ENCODE measurements at regions not wholly inside any gene's neighbourhood (a gene's known extent, or its start where the extent isn't known, plus 50 kb on each side); places are given as distances from the start of the nearest gene placed in this dataset.

DNA sequence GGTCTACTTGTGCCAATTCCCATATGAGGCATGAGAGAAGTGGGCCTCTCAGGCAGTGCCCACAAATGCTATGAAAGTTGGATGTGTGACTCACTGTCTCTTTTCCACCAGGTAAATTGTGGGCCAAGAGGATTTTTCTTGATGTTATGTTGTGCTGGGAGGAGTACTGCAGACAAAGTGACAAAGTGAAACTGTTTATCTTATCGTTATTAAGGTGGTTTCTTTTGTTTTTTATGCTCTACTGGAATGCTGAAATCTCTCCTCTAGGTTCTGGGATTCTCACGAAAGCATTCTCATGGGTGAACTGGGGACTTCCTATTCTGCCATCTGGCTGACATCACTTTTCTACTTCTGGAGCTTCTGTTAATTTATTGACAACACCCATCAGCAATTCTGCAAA is 919.6 kb upstream of the EPHA6 start:
- intact Hi-C loops (cut with DNase I): no loop called here
- TF ChIP-seq, protein P1, sequence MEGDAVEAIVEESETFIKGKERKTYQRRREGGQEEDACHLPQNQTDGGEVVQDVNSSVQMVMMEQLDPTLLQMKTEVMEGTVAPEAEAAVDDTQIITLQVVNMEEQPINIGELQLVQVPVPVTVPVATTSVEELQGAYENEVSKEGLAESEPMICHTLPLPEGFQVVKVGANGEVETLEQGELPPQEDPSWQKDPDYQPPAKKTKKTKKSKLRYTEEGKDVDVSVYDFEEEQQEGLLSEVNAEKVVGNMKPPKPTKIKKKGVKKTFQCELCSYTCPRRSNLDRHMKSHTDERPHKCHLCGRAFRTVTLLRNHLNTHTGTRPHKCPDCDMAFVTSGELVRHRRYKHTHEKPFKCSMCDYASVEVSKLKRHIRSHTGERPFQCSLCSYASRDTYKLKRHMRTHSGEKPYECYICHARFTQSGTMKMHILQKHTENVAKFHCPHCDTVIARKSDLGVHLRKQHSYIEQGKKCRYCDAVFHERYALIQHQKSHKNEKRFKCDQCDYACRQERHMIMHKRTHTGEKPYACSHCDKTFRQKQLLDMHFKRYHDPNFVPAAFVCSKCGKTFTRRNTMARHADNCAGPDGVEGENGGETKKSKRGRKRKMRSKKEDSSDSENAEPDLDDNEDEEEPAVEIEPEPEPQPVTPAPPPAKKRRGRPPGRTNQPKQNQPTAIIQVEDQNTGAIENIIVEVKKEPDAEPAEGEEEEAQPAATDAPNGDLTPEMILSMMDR (IDR thresholded peaks at IDR 0.05): no peak
- Histone ChIP-seq H3K27me3 (ENCODE audit: insufficient read depth in 3 of 3, low read length in 2 of 3) (no peaks in the 10 kb centered on the region), H3K4me3 (no peak overlapping the region), H3K27ac (no peak overlapping the region), H3K36me3 (ENCODE audit: insufficient read depth in 1 of 2, low read depth in 1 of 2) (no peaks in the 10 kb centered on the region), H3K4me1 (no peaks in the 10 kb centered on the region), H3K9me3 (peaks cover 10% of the 10 kb centered on the region)
- WGBS, 3 donors: 64 to 81% (median 64%) methylated on average over 2 of the region's 2 CpGs
- ATAC-seq (no peak), DNase-seq (no peak)

DNA sequence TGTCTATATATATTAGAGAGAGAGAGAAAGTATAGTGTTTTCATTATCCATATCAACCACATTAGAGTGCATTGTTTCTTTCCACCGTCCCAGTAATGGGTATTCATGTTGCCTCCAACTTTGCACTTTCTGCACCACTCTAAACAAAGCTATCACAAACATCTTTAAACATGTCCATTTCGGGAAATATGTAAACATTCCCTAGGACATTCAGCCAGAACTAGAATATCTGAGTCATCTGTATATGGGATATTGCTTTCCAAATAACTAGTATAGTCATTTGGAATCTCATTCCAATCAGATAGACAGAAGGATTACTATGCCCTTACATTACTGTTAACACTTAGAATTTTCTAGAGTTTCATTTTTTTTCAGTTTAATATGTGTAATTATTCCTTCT is 914.9 kb upstream of the EPHA6 start:
- H3K27me3 ChIP-seq (ENCODE audit: insufficient read depth in 3 of 3, low read length in 2 of 3): no peaks in the 10 kb centered on the region
- H3K36me3 ChIP-seq (ENCODE audit: insufficient read depth in 1 of 2, low read depth in 1 of 2): no peaks in the 10 kb centered on the region
- DNase-seq (no peak), ATAC-seq (no peak)
- H3K4me1 ChIP-seq: no peaks in the 10 kb centered on the region
- TF ChIP-seq, protein P1 (IDR thresholded peaks at IDR 0.05): no peak
- no peaks in the 10 kb centered on the region for H3K9me3 ChIP-seq
- 79 to 83% (median 82%) methylated on average over 2 of the region's 2 CpGs for WGBS, 3 donors
- no peak overlapping the region for H3K4me3 ChIP-seq
- H3K27ac ChIP-seq: no peak overlapping the region
- intact Hi-C loops (cut with DNase I): no loop called here

DNA sequence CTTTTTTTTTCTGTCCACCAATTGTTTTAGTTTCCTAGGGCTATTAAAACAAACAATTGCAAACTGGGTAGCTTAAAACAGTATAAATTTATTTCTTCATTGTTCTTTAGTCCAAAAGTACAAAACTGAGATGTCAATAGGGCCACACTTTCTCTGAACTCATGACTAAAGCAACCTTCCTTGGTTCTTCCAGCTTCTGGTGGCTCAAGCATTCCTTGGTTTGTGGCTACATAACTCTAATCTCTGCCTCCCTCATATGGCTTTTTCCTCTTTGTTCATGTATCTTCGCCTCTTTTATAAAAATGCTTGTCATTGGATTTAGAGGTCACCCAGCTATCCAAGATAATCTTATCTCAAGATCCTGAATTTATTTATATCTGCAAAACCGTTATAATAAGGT is 914.5 kb upstream of the EPHA6 start:
- Histone ChIP-seq H3K36me3 (ENCODE audit: insufficient read depth in 1 of 2, low read depth in 1 of 2) (no peaks in the 10 kb centered on the region), H3K27ac (no peak overlapping the region), H3K4me3 (no peak overlapping the region), H3K27me3 (ENCODE audit: insufficient read depth in 3 of 3, low read length in 2 of 3) (no peaks in the 10 kb centered on the region), H3K9me3 (no peaks in the 10 kb centered on the region), H3K4me1 (no peaks in the 10 kb centered on the region)
- intact Hi-C loops (cut with DNase I): no loop called here
- TF ChIP-seq, protein P1 (IDR thresholded peaks at IDR 0.05): no peak
- ATAC-seq (no peak), DNase-seq (no peak)
- WGBS, 3 donors: 69 to 75% (median 72%) methylated on average over 2 of the region's 2 CpGs

DNA sequence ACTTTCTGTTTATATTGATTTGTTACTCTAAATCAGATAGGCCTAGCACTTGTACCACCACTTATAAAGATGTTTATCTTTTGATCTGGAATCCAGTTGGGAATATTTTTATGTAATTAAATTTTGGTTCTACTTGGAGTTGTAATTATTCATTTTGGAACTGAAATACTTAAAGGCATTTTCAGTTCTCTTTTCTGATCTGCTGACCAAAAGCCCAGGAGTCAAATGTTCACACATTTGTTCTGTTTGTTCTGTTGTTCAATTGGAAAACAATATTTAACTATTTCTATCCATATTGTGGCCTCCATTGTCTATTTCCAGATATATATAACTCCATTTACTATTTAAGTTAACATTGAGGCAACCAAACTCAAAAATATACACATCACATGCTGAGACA is 912.4 kb upstream of the EPHA6 start:
- TF ChIP-seq, protein P1 (IDR thresholded peaks at IDR 0.05): no peak
- ATAC-seq (no peak), DNase-seq (no peak)
- Histone ChIP-seq H3K4me3 (no peak overlapping the region), H3K36me3 (ENCODE audit: insufficient read depth in 1 of 2, low read depth in 1 of 2) (no peaks in the 10 kb centered on the region), H3K4me1 (no peaks in the 10 kb centered on the region), H3K27ac (no peak overlapping the region), H3K9me3 (no peaks in the 10 kb centered on the region), H3K27me3 (ENCODE audit: insufficient read depth in 3 of 3, low read length in 2 of 3) (no peaks in the 10 kb centered on the region)
- intact Hi-C loops (cut with DNase I): no loop called here

DNA sequence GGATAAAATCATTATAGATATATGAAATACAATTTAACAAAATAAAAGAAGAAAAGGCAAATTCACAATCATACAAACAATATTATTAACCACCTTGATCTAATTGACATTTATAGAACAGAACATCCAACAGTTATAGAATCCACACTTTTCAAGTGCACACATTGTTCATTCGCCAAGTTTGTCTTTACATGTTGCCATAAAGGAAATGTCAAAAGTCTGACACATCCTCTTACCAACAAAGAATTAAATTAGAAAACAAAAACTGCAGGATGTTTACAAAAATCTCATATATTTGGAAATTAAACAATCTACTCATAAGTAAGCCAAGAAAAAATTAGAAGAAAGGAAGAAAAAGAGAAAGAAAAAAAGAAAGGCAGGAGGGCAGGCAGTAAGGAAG is 909.2 kb upstream of the EPHA6 start:
- no peak for ATAC-seq
- Histone ChIP-seq H3K4me3 (no peak overlapping the region), H3K4me1 (no peaks in the 10 kb centered on the region), H3K36me3 (ENCODE audit: insufficient read depth in 1 of 2, low read depth in 1 of 2) (no peaks in the 10 kb centered on the region), H3K27ac (no peak overlapping the region), H3K9me3 (no peaks in the 10 kb centered on the region), H3K27me3 (ENCODE audit: insufficient read depth in 3 of 3, low read length in 2 of 3) (no peaks in the 10 kb centered on the region)
- no peak for DNase-seq
- WGBS, 3 donors: 66 to 80% (median 68%) methylated on average over 1 of the region's 1 CpG
- TF ChIP-seq, protein P1 (IDR thresholded peaks at IDR 0.05): no peak
- intact Hi-C loops (cut with DNase I): no loop called here
